ENCODE measurements at regions not wholly inside any gene's neighbourhood (a gene's known extent, or its start where the extent isn't known, plus 50 kb on each side); places are given as distances from the start of the nearest gene placed in this dataset.

DNA sequence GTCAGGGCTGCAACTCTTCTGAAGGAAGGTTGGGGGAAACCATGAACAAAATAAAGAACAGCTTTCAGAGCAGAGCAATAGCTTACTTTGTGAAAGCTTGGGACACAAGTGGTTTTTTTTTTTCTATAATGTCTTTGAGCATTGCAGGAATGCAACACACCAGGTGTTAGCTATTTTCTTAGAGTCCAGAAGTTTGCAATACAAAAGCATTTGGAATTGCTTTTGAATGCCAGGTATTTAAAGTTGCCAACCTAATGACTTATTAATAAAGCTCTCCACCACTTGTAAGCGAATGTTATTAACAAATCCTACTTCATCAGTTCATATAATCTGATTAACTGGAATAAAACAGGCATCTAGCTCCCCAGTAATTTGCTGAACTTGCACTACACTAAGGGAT, 172.6 kb downstream of the NUFIP1 start:
- Histone ChIP-seq H3K9ac (ENCODE audit: low read depth in 1 of 2, low read length in 2 of 2) (no peak overlapping the region), H3K4me1 (ENCODE audit: control insufficient read depth in 1 of 2, insufficient read depth in 2 of 2, low read length in 2 of 2) (peaks cover 9 to 14% of the 10 kb centered on the region in 2 donors), H3K36me3 (ENCODE audit: control insufficient read depth in 1 of 2, insufficient read depth in 2 of 2, low read length in 2 of 2) (no peaks in the 10 kb centered on the region), H3K4me3 (ENCODE audit: low read depth in 1 of 2, low read length in 2 of 2) (no peak overlapping the region), H3K27ac (ENCODE audit: low read depth, low read length) (no peak overlapping the region), H3K27me3 (ENCODE audit: control insufficient read depth in 1 of 2, insufficient read depth in 2 of 2, low read length in 2 of 2) (no peaks in the 10 kb centered on the region), H3K9me3 (ENCODE audit: control insufficient read depth in 1 of 2, low read length in 2 of 2) (no peaks in the 10 kb centered on the region)

DNA sequence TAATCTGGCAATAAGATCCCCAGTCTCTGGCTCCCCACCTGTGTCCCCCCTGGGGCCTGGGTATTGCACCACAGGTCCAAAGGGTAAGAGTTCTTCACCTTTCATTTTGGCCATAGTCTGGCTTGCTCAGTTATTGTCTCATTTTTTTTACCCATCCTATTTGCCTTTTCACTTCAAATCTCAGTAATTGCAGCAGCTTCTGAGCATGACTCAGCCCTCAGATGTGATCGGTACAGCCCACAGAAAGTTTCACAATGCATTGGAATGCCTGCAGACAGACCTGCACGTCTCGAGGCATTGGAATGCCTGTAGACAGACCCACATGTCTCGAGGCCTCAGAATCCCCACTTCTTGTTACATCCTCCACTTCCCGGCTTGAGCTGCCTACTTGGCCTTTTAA, 173.6 kb downstream of the NUFIP1 start:
- Histone ChIP-seq H3K9me3 (ENCODE audit: control insufficient read depth in 1 of 2, low read length in 2 of 2) (no peaks in the 10 kb centered on the region), H3K36me3 (ENCODE audit: control insufficient read depth in 1 of 2, insufficient read depth in 2 of 2, low read length in 2 of 2) (no peaks in the 10 kb centered on the region), H3K4me1 (ENCODE audit: control insufficient read depth in 1 of 2, insufficient read depth in 2 of 2, low read length in 2 of 2) (peaks cover 9 to 14% of the 10 kb centered on the region in 2 donors), H3K4me3 (ENCODE audit: low read depth in 1 of 2, low read length in 2 of 2) (no peak overlapping the region), H3K27me3 (ENCODE audit: control insufficient read depth in 1 of 2, insufficient read depth in 2 of 2, low read length in 2 of 2) (no peaks in the 10 kb centered on the region), H3K9ac (ENCODE audit: low read depth in 1 of 2, low read length in 2 of 2) (no peak overlapping the region), H3K27ac (ENCODE audit: low read depth, low read length) (no peak overlapping the region)

DNA sequence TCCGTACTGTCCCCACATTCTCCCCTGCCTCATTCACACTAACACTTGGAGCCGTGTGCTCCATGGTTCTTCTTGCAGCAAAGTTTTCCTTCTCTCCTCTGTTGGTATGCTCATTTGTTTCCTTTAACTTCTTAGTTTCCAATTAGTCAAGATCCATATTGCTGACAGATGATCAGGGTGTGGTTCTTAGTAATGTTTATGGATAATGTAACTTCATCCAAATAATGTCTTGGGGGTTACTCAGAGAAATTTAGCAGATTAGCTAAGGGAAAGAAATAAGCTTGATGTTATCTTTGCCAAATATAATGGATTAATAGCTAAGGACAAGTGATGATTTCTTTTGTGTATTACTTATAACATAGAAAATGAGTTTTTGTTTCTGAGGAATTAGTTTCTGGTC, 174.4 kb downstream of the NUFIP1 start:
- Histone ChIP-seq H3K9me3 (ENCODE audit: control insufficient read depth in 1 of 2, low read length in 2 of 2) (no peaks in the 10 kb centered on the region), H3K9ac (ENCODE audit: low read depth in 1 of 2, low read length in 2 of 2) (no peak overlapping the region), H3K36me3 (ENCODE audit: control insufficient read depth in 1 of 2, insufficient read depth in 2 of 2, low read length in 2 of 2) (no peaks in the 10 kb centered on the region), H3K27me3 (ENCODE audit: control insufficient read depth in 1 of 2, insufficient read depth in 2 of 2, low read length in 2 of 2) (no peaks in the 10 kb centered on the region), H3K4me3 (ENCODE audit: low read depth in 1 of 2, low read length in 2 of 2) (no peak overlapping the region), H3K27ac (ENCODE audit: low read depth, low read length) (no peak overlapping the region), H3K4me1 (ENCODE audit: control insufficient read depth in 1 of 2, insufficient read depth in 2 of 2, low read length in 2 of 2) (peaks cover 9 to 17% of the 10 kb centered on the region in 2 donors)

DNA sequence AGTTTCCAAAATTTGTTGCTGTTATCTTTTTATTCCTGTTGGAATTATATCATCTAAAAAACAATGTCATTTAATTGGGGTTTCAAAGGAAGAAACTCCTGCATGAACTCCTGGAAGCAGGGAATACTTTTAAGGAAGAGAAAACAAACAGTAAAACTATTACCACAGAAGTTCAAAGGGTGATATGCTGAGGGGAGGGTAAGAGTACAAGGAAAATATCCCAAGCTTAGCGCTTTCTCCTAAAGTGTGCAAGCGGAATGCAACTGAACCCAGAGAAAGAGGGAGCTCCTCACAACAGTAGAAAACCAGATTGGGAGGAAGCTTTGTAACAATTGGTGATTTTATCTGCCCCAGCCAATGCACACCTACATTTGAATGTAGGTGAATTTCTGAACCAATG, 175.1 kb downstream of the NUFIP1 start:
- no peaks in the 10 kb centered on the region for H3K27me3 ChIP-seq (ENCODE audit: control insufficient read depth in 1 of 2, insufficient read depth in 2 of 2, low read length in 2 of 2)
- H3K9ac ChIP-seq (ENCODE audit: low read depth in 1 of 2, low read length in 2 of 2) = no peak overlapping the region
- H3K4me1 ChIP-seq (ENCODE audit: control insufficient read depth in 1 of 2, insufficient read depth in 2 of 2, low read length in 2 of 2) = peaks cover 9 to 17% of the 10 kb centered on the region in 2 donors
- no peaks in the 10 kb centered on the region for H3K9me3 ChIP-seq (ENCODE audit: control insufficient read depth in 1 of 2, low read length in 2 of 2)
- H3K27ac ChIP-seq (ENCODE audit: low read depth, low read length) = no peak overlapping the region
- H3K36me3 ChIP-seq (ENCODE audit: control insufficient read depth in 1 of 2, insufficient read depth in 2 of 2, low read length in 2 of 2) = no peaks in the 10 kb centered on the region
- H3K4me3 ChIP-seq (ENCODE audit: low read depth in 1 of 2, low read length in 2 of 2) = no peak overlapping the region

DNA sequence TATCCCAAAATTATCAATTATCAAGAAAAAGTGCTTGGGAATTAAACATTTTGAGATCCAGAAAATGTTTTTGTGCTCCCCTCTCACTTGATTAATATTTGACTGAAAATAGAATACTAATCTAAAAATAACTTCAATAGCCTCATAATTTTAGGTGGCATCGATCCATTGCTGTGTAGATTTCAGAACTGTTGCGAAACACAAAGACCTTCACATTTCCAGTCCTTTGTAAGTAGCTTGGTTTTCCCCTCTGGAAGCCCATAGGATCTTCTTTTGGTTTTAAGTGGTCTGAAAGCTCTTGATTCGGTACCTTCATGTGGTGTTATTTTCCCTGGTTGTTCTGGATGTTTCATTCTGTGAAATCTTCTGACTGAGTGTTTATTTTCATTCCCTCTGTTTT, 176.5 kb downstream of the NUFIP1 start:
- Histone ChIP-seq H3K4me1 (ENCODE audit: control insufficient read depth in 1 of 2, insufficient read depth in 2 of 2, low read length in 2 of 2) (peaks cover 9 to 17% of the 10 kb centered on the region in 2 donors), H3K36me3 (ENCODE audit: control insufficient read depth in 1 of 2, insufficient read depth in 2 of 2, low read length in 2 of 2) (no peaks in the 10 kb centered on the region), H3K27me3 (ENCODE audit: control insufficient read depth in 1 of 2, insufficient read depth in 2 of 2, low read length in 2 of 2) (no peaks in the 10 kb centered on the region), H3K4me3 (ENCODE audit: low read depth in 1 of 2, low read length in 2 of 2) (no peak overlapping the region), H3K9me3 (ENCODE audit: control insufficient read depth in 1 of 2, low read length in 2 of 2) (no peaks in the 10 kb centered on the region), H3K27ac (ENCODE audit: low read depth, low read length) (no peak overlapping the region), H3K9ac (ENCODE audit: low read depth in 1 of 2, low read length in 2 of 2) (no peak overlapping the region)

DNA sequence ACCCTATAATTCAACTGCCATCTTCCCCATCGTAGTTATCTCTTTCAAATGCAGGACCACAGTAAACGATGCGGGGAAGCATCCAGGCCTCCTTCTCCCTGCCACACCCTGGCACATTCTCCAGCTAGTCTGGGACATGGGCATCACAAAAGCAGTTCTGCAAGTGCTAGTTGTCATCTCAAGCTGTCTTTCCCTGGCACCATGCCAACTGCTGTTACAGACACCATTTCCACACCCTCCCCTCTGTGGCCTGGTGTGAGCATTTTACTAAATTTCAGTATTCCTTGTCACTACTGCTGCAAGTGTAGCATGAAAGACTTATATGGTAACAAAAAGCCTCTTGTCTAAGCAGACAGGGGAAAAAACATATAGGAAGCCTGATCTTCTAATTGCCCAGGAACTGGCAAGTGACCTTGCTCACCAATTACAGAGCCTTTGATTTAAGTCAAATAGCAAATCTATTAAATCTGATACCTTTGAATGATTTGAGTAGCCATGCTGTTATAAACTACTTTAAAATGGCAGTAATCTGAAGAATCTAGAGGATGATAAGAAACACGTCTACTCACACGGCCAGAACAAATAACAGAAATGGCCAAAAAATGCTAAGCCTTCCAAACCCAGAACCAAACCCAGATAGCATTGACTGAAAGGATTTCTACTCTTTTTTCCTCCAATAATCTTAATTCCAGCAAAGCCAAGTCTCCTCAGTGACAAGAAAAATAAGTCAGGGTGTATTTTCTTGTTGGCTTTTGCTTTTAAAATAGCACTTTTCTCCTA, 179.0 kb downstream of the NUFIP1 start:
- H3K9me3 ChIP-seq (ENCODE audit: control insufficient read depth in 1 of 2, low read length in 2 of 2) = no peaks in the 10 kb centered on the region
- no peaks in the 10 kb centered on the region for H3K27me3 ChIP-seq (ENCODE audit: control insufficient read depth in 1 of 2, insufficient read depth in 2 of 2, low read length in 2 of 2)
- H3K27ac ChIP-seq (ENCODE audit: low read depth, low read length) = no peak overlapping the region

DNA sequence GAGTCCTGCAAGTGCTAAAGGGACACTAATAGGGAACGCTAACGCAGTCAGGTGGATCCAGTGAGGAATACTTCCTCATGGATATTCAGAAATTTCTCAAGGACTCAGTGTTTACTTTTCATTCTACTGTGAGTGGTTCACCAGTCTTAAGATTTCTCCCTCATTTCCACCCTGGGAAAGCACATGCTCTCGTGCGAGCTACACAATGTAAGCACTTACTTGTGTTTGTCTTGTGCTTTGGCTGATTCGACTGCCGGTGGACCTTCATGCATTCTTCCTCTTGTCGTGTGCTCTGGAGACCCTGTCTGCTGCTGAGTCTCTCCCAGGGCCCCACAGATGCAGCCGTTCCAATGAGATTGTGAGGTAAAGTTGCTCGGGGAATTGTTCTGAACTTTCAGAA, 180.1 kb downstream of the NUFIP1 start:
- H3K4me1 ChIP-seq (ENCODE audit: control insufficient read depth in 1 of 2, insufficient read depth in 2 of 2, low read length in 2 of 2) = peaks cover 8 to 20% of the 10 kb centered on the region in 2 donors
- no peak overlapping the region for H3K9ac ChIP-seq (ENCODE audit: low read depth in 1 of 2, low read length in 2 of 2)
- no peak overlapping the region for H3K4me3 ChIP-seq (ENCODE audit: low read depth in 1 of 2, low read length in 2 of 2)
- no peak overlapping the region for H3K27ac ChIP-seq (ENCODE audit: low read depth, low read length)
- H3K27me3 ChIP-seq (ENCODE audit: control insufficient read depth in 1 of 2, insufficient read depth in 2 of 2, low read length in 2 of 2) = no peaks in the 10 kb centered on the region
- no peaks in the 10 kb centered on the region for H3K9me3 ChIP-seq (ENCODE audit: control insufficient read depth in 1 of 2, low read length in 2 of 2)
- no peaks in the 10 kb centered on the region for H3K36me3 ChIP-seq (ENCODE audit: control insufficient read depth in 1 of 2, insufficient read depth in 2 of 2, low read length in 2 of 2)

More for the DNA sequence above, 179.0 kb downstream of the NUFIP1 start:
- H3K9ac ChIP-seq (ENCODE audit: low read depth in 1 of 2, low read length in 2 of 2) = no peak overlapping the region
- H3K36me3 ChIP-seq (ENCODE audit: control insufficient read depth in 1 of 2, insufficient read depth in 2 of 2, low read length in 2 of 2) = no peaks in the 10 kb centered on the region
- no peak overlapping the region for H3K4me3 ChIP-seq (ENCODE audit: low read depth in 1 of 2, low read length in 2 of 2)
- H3K4me1 ChIP-seq (ENCODE audit: control insufficient read depth in 1 of 2, insufficient read depth in 2 of 2, low read length in 2 of 2) = peaks cover 5 to 21% of the 10 kb centered on the region in 2 donors

DNA sequence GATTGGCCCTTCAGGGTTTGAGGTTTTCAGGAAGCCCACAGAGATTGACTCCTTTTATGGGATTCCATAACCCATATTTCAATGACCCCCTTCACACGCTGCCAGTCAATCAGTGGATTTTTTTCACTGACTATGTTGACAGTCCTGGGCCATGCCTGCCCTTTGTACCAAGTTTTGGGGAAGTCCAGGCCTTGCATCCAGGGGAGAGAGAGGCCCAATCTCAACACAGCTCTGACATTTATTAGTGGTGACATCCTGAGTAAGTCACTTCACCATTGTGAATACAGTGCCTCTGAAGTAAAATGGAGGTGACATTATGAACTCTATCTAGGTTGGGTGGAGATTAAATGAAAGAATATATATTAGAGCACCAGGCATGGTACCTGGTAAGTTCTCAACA, 181.1 kb downstream of the NUFIP1 start:
- H3K9me3 ChIP-seq (ENCODE audit: control insufficient read depth in 1 of 2, low read length in 2 of 2) = no peaks in the 10 kb centered on the region
- H3K4me3 ChIP-seq (ENCODE audit: low read depth in 1 of 2, low read length in 2 of 2) = no peak overlapping the region
- no peaks in the 10 kb centered on the region for H3K36me3 ChIP-seq (ENCODE audit: control insufficient read depth in 1 of 2, insufficient read depth in 2 of 2, low read length in 2 of 2)
- H3K9ac ChIP-seq (ENCODE audit: low read depth in 1 of 2, low read length in 2 of 2) = no peak overlapping the region
- peaks cover 8 to 12% of the 10 kb centered on the region in 2 donors for H3K4me1 ChIP-seq (ENCODE audit: control insufficient read depth in 1 of 2, insufficient read depth in 2 of 2, low read length in 2 of 2)
- H3K27me3 ChIP-seq (ENCODE audit: control insufficient read depth in 1 of 2, insufficient read depth in 2 of 2, low read length in 2 of 2) = no peaks in the 10 kb centered on the region
- H3K27ac ChIP-seq (ENCODE audit: low read depth, low read length) = no peak overlapping the region

DNA sequence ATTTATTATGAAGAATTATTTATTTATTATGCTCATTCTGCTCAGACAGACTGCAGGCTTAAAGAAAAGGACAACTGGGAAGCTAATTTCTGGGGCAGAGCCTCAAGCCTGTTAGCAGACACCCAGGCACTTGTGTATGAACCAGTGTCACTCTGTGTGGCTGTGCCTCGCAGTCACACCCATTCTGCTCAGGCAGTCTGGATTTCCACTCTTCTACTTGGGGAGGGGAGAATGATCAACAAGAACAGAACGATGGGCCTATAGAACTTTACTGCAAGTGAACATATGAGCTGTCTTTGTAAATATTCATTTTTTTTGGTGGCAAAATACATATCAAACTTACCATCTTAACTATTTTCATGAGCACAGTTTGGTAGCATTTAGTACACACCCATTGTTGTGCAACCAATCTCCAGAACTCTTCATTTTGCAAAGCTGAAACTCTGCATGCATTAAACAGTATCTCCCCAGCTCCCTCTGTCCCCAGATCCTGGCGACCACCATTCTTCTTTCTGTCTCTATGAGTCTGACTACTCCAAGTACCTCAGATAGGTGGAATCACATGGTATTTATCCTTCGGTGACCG, 181.7 kb downstream of the NUFIP1 start:
- no peak overlapping the region for H3K27ac ChIP-seq (ENCODE audit: low read depth, low read length)
- no peaks in the 10 kb centered on the region for H3K27me3 ChIP-seq (ENCODE audit: control insufficient read depth in 1 of 2, insufficient read depth in 2 of 2, low read length in 2 of 2)
- H3K4me1 ChIP-seq (ENCODE audit: control insufficient read depth in 1 of 2, insufficient read depth in 2 of 2, low read length in 2 of 2) = peaks cover 8 to 12% of the 10 kb centered on the region in 2 donors
- no peaks in the 10 kb centered on the region for H3K36me3 ChIP-seq (ENCODE audit: control insufficient read depth in 1 of 2, insufficient read depth in 2 of 2, low read length in 2 of 2)
- H3K4me3 ChIP-seq (ENCODE audit: low read depth in 1 of 2, low read length in 2 of 2) = no peak overlapping the region
- H3K9ac ChIP-seq (ENCODE audit: low read depth in 1 of 2, low read length in 2 of 2) = no peak overlapping the region
- no peaks in the 10 kb centered on the region for H3K9me3 ChIP-seq (ENCODE audit: control insufficient read depth in 1 of 2, low read length in 2 of 2)

DNA sequence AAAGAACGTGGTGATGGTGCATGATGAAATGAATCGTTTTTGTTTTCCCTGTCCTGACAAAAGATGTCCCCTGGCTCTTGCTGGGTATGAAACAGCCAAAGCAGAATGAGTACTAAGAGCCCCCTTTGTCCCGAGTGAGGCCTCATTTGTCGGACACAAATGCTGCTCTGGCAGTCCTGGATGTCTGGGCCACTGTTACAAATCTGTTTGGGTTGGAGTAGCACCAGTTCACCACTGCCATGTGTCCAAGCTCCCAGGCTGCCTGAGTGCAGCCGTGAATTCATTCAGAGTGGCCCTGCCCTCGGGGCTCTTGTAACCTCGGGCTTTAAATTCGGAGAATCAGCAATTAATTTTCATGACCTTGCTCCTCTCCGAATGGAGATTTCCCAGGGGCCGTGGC, 182.4 kb downstream of the NUFIP1 start:
- Histone ChIP-seq H3K27ac (ENCODE audit: low read depth, low read length) (no peak overlapping the region), H3K9ac (ENCODE audit: low read depth in 1 of 2, low read length in 2 of 2) (no peak overlapping the region)

More for the DNA sequence above, 182.4 kb downstream of the NUFIP1 start:
- H3K9me3 ChIP-seq (ENCODE audit: control insufficient read depth in 1 of 2, low read length in 2 of 2) = no peaks in the 10 kb centered on the region
- H3K27me3 ChIP-seq (ENCODE audit: control insufficient read depth in 1 of 2, insufficient read depth in 2 of 2, low read length in 2 of 2) = no peaks in the 10 kb centered on the region
- H3K36me3 ChIP-seq (ENCODE audit: control insufficient read depth in 1 of 2, insufficient read depth in 2 of 2, low read length in 2 of 2) = no peaks in the 10 kb centered on the region
- peaks cover 8 to 19% of the 10 kb centered on the region in 2 donors for H3K4me1 ChIP-seq (ENCODE audit: control insufficient read depth in 1 of 2, insufficient read depth in 2 of 2, low read length in 2 of 2)
- no peak overlapping the region for H3K4me3 ChIP-seq (ENCODE audit: low read depth in 1 of 2, low read length in 2 of 2)
